Central memory CD8-positive, alpha-beta T cell (primary cell): ENCODE measurements at regions not wholly inside any gene's neighbourhood (a gene's known extent, or its start where the extent isn't known, plus 50 kb on each side); places are given as distances from the start of the nearest gene placed in this dataset.
"Not testable (repeated sequence)": the region's sequence is repeated elsewhere in the genome, so short reads cannot be mapped to it uniquely, and the experiment has no call there.

Experiments
- ATAC-seq: fragments of 150-1000 bp; cut with Tn5 transposase; replicated peaks from 2 replicates; pipeline ENCODE4 v1.10.0; 2022; ENCODE audit warnings: mild to moderate bottlenecking, moderate FRiP score, moderate number of reproducible peaks; ENCODE audit not compliant: poor library complexity, severe bottlenecking; ENCODE audit errors: extremely low read depth
- DNase-seq, 2 donors: peaks; one replicate each; pipeline ENCODE4 v3.0.0; 2021; ENCODE audit warnings: low spot score in 2 of 2
- H3K27ac Mint-ChIP-seq: one replicate; pipeline ENCODE4 v1.8.0; 2022; ENCODE audit warnings: low read depth, mild to moderate bottlenecking, moderate library complexity, mixed read lengths
- H3K27me3 Mint-ChIP-seq: one replicate; pipeline ENCODE4 v1.8.0; 2022; ENCODE audit warnings: mixed read lengths
- H3K36me3 Mint-ChIP-seq: one replicate; pipeline ENCODE4 v1.8.0; 2022; ENCODE audit warnings: mild to moderate bottlenecking, moderate library complexity, mixed read lengths; ENCODE audit not compliant: insufficient read depth
- H3K4me1 Mint-ChIP-seq: one replicate; pipeline ENCODE4 v1.8.0; 2022; ENCODE audit warnings: mixed read lengths
- H3K4me3 Mint-ChIP-seq: one replicate; pipeline ENCODE4 v1.8.0; 2022; ENCODE audit warnings: mild to moderate bottlenecking, moderate library complexity, mixed read lengths
- H3K9me3 Mint-ChIP-seq: one replicate; pipeline ENCODE4 v1.8.0; 2022; ENCODE audit warnings: mixed read lengths

GRCh38 chr7:106713452-106713851, 52.5 kb upstream of the CCDC71L start:
- not testable (repeated sequence) for H3K4me3 Mint-ChIP-seq, H3K4me1 Mint-ChIP-seq, H3K9me3 Mint-ChIP-seq, DNase-seq, ATAC-seq, H3K27ac Mint-ChIP-seq, H3K36me3 Mint-ChIP-seq
- H3K27me3 Mint-ChIP-seq = peaks cover 10% of the 10 kb centered on the region

GRCh38 chr7:106714590-106715442, 53.9 kb upstream of the CCDC71L start:
- H3K36me3 Mint-ChIP-seq, H3K27ac Mint-ChIP-seq, H3K4me1 Mint-ChIP-seq, ATAC-seq, DNase-seq, H3K27me3 Mint-ChIP-seq, H3K9me3 Mint-ChIP-seq, H3K4me3 Mint-ChIP-seq: not testable (repeated sequence)

- H3K9me3 Mint-ChIP-seq = no peaks in the 10 kb centered on the region
- DNase-seq (no peak), ATAC-seq (no peak)
- H3K4me3 Mint-ChIP-seq = no peak overlapping the region
- no peaks in the 10 kb centered on the region for H3K27me3 Mint-ChIP-seq
- H3K27ac Mint-ChIP-seq = no peak overlapping the region
- no peaks in the 10 kb centered on the region for H3K36me3 Mint-ChIP-seq
- H3K4me1 Mint-ChIP-seq = peaks cover 6% of the 10 kb centered on the region
Observed at GRCh38 chr7:106715730-106716129, 54.8 kb upstream of the CCDC71L start.

GRCh38 chr7:106717254-106717954, 56.4 kb upstream of the CCDC71L start:
- no peak for ATAC-seq

GRCh38 chr7:106717955-106718871, 57.3 kb upstream of the CCDC71L start:
- Mint-ChIP-seq H3K9me3 (no peaks in the 10 kb centered on the region), H3K27ac (no peak overlapping the region), H3K4me3 (no peak overlapping the region), H3K36me3 (no peaks in the 10 kb centered on the region), H3K27me3 (peaks cover 17% of the 10 kb centered on the region), H3K4me1 (peaks cover 6% of the 10 kb centered on the region)
- peak; percentile 91 for ATAC-seq
- no peak for DNase-seq

More at GRCh38 chr7:106717254-106717954, 56.4 kb upstream of the CCDC71L start:
- Mint-ChIP-seq H3K27me3 (peaks cover 10% of the 10 kb centered on the region), H3K36me3 (no peaks in the 10 kb centered on the region), H3K9me3 (no peaks in the 10 kb centered on the region), H3K27ac (no peak overlapping the region), H3K4me3 (no peak overlapping the region), H3K4me1 (peaks cover 6% of the 10 kb centered on the region)
- no peak for DNase-seq

- Mint-ChIP-seq H3K36me3 (no peaks in the 10 kb centered on the region), H3K4me1 (peaks cover 6% of the 10 kb centered on the region), H3K4me3 (no peak overlapping the region), H3K27me3 (peaks cover 35% of the 10 kb centered on the region), H3K9me3 (no peaks in the 10 kb centered on the region), H3K27ac (no peak overlapping the region)
- ATAC-seq (no peak), DNase-seq (no peak)
Observed at GRCh38 chr7:106720641-106721040, 59.7 kb upstream of the CCDC71L start.

- no peaks in the 10 kb centered on the region for H3K9me3 Mint-ChIP-seq
Observed at GRCh38 chr7:106721816-106722785, 61.1 kb upstream of the CCDC71L start.

GRCh38 chr7:106723398-106723797, 62.4 kb upstream of the CCDC71L start:
- Mint-ChIP-seq H3K27ac (no peak overlapping the region), H3K4me1 (peaks cover 6% of the 10 kb centered on the region), H3K27me3 (peaks cover 35% of the 10 kb centered on the region), H3K36me3 (no peaks in the 10 kb centered on the region), H3K9me3 (no peaks in the 10 kb centered on the region), H3K4me3 (no peak overlapping the region)
- ATAC-seq (no peak), DNase-seq (no peak)

More at GRCh38 chr7:106721816-106722785, 61.1 kb upstream of the CCDC71L start:
- H3K27ac Mint-ChIP-seq = no peak overlapping the region
- DNase-seq = no peak
- H3K27me3 Mint-ChIP-seq = peaks cover 35% of the 10 kb centered on the region
- peaks cover 6% of the 10 kb centered on the region for H3K4me1 Mint-ChIP-seq
- no peaks in the 10 kb centered on the region for H3K36me3 Mint-ChIP-seq
- no peak overlapping the region for H3K4me3 Mint-ChIP-seq
- ATAC-seq = no peak

- no peaks in the 10 kb centered on the region for H3K36me3 Mint-ChIP-seq
- peaks cover 8% of the 10 kb centered on the region for H3K4me1 Mint-ChIP-seq
- ATAC-seq = no peak
- H3K4me3 Mint-ChIP-seq = no peak overlapping the region
- H3K27me3 Mint-ChIP-seq = peaks cover 2% of the 10 kb centered on the region
- H3K9me3 Mint-ChIP-seq = no peaks in the 10 kb centered on the region
- no peak overlapping the region for H3K27ac Mint-ChIP-seq
- no peak for DNase-seq
Observed at GRCh38 chr7:106729720-106730385, 68.9 kb upstream of the CCDC71L start.

- H3K27me3 Mint-ChIP-seq = no peaks in the 10 kb centered on the region
- ATAC-seq (no peak), DNase-seq (no peak)
- no peak overlapping the region for H3K27ac Mint-ChIP-seq
- H3K9me3 Mint-ChIP-seq = no peaks in the 10 kb centered on the region
- peaks cover 8% of the 10 kb centered on the region for H3K4me1 Mint-ChIP-seq
- no peaks in the 10 kb centered on the region for H3K36me3 Mint-ChIP-seq
- H3K4me3 Mint-ChIP-seq = no peak overlapping the region
Observed at GRCh38 chr7:106731187-106731586, 70.2 kb upstream of the CCDC71L start.
